Lower leg skin (tissue), 3 donors: ENCODE measurements at regions not wholly inside any gene's neighbourhood (a gene's known extent, or its start where the extent isn't known, plus 50 kb on each side); places are given as distances from the start of the nearest gene placed in this dataset.

Source experiments
- POLR2A ChIP-seq, 2 donors: fragments of 450-650 bp; IDR thresholded peaks; one replicate each; pipeline ENCODE4 v1.6.1; 2016 to 2017; ENCODE audit warnings: antibody characterized with exemption in 2 of 2, mild to moderate bottlenecking in 1 of 2, moderate library complexity in 1 of 2
- TF ChIP-seq, protein P1 (sequence below), 3 donors: fragments of 450-650 bp; IDR thresholded peaks; one replicate each; pipeline ENCODE4 v1.5.1; 2016; ENCODE audit warnings: antibody characterized with exemption in 3 of 3, mild to moderate bottlenecking in 3 of 3, moderate library complexity in 2 of 3

DNA sequence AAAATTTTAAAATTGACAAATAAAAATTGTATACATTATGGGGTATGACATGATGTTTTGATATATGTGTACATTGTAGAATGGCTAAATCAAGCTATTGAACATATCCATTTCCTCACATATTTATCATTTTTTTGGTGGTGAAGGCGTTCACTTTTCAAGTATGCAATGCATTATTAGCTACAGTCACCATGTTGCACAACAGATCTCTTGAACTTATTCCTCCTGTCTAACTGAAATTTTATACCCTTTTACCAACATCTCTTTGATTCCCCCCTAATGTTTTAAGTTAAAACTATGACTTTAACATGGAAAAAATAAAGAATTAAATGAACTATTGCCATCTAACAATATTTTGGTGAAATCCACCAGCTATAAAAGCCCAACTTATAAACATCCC, 65.2 kb upstream of the UST start:
- TF ChIP-seq, protein P1, sequence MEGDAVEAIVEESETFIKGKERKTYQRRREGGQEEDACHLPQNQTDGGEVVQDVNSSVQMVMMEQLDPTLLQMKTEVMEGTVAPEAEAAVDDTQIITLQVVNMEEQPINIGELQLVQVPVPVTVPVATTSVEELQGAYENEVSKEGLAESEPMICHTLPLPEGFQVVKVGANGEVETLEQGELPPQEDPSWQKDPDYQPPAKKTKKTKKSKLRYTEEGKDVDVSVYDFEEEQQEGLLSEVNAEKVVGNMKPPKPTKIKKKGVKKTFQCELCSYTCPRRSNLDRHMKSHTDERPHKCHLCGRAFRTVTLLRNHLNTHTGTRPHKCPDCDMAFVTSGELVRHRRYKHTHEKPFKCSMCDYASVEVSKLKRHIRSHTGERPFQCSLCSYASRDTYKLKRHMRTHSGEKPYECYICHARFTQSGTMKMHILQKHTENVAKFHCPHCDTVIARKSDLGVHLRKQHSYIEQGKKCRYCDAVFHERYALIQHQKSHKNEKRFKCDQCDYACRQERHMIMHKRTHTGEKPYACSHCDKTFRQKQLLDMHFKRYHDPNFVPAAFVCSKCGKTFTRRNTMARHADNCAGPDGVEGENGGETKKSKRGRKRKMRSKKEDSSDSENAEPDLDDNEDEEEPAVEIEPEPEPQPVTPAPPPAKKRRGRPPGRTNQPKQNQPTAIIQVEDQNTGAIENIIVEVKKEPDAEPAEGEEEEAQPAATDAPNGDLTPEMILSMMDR (IDR thresholded peaks at IDR 0.05): no peak
- no peak for TF ChIP-seq POLR2A (IDR thresholded peaks at IDR 0.05)
